ENCODE measurements at regions not wholly inside any gene's neighbourhood (a gene's known extent, or its start where the extent isn't known, plus 50 kb on each side); places are given as distances from the start of the nearest gene placed in this dataset.

DNA sequence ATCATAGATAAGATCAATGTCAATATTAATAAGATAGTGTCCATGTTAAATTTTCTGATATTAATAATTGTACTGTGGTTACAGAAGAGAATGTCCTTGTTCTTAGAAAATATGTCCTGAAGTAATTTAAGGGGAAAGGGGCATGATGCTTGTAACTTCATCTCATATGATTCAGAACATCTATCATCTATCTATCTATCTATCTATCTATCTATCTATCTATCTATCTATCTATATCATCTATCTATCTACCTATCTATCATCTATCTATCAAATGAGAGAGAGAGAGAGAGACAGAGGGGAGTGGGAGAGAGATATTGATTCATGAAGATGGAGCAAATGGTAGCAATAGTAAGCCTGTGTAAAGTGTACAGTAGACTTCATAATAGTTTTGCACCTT lies 124.8 kb upstream of the FAT1 start:
- TF ChIP-seq, protein P1, sequence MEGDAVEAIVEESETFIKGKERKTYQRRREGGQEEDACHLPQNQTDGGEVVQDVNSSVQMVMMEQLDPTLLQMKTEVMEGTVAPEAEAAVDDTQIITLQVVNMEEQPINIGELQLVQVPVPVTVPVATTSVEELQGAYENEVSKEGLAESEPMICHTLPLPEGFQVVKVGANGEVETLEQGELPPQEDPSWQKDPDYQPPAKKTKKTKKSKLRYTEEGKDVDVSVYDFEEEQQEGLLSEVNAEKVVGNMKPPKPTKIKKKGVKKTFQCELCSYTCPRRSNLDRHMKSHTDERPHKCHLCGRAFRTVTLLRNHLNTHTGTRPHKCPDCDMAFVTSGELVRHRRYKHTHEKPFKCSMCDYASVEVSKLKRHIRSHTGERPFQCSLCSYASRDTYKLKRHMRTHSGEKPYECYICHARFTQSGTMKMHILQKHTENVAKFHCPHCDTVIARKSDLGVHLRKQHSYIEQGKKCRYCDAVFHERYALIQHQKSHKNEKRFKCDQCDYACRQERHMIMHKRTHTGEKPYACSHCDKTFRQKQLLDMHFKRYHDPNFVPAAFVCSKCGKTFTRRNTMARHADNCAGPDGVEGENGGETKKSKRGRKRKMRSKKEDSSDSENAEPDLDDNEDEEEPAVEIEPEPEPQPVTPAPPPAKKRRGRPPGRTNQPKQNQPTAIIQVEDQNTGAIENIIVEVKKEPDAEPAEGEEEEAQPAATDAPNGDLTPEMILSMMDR (IDR thresholded peaks at IDR 0.05; ENCODE audit: control extremely low read depth in 1 of 3, insufficient read depth in 1 of 3, low read depth in 1 of 3, low read length in 3 of 3) = no peak
- TF ChIP-seq SUZ12 (IDR thresholded peaks at IDR 0.05; ENCODE audit: low read length) (no peak), SIX5 (IDR thresholded peaks at IDR 0.05; ENCODE audit: low read depth, low read length) (no peak), TAF7 (optimal IDR thresholded peaks at IDR 0.05; ENCODE audit: borderline replicate concordance, low read depth, low read length) (no peak), RFX5 (IDR thresholded peaks at IDR 0.05; ENCODE audit: borderline replicate concordance, low read depth, low read length) (no peak), SAP30 (IDR thresholded peaks at IDR 0.05; ENCODE audit: insufficient read depth, insufficient replicate concordance, low read length) (no peak), EZH2 (IDR thresholded peaks at IDR 0.05; ENCODE audit: low read depth, low read length, severe bottlenecking) (no peak), POLR2A (IDR thresholded peaks at IDR 0.05; ENCODE audit: control extremely low read depth in 1 of 2, low read depth in 2 of 2, low read length in 2 of 2) (no peak), CHD1 (IDR thresholded peaks at IDR 0.05; ENCODE audit: low read depth, low read length) (no peak)
- TF ChIP-seq, protein P2, sequence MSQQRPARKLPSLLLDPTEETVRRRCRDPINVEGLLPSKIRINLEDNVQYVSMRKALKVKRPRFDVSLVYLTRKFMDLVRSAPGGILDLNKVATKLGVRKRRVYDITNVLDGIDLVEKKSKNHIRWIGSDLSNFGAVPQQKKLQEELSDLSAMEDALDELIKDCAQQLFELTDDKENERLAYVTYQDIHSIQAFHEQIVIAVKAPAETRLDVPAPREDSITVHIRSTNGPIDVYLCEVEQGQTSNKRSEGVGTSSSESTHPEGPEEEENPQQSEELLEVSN (IDR thresholded peaks at IDR 0.05) = no peak

Data from H1 (cell line).